ENCODE measurements at regions not wholly inside any gene's neighbourhood (a gene's known extent, or its start where the extent isn't known, plus 50 kb on each side); places are given as distances from the start of the nearest gene placed in this dataset.

GRCh38 chrX:140355922-140356321 lies 148.9 kb downstream of the SOX3 start (continued):
- no peak for TF ChIP-seq ZBTB33 (IDR thresholded peaks at IDR 0.05)
- TF ChIP-seq GABPA (IDR thresholded peaks at IDR 0.05 in 1 of 2, conservative IDR thresholded peaks at IDR 0.05 in 1 of 2): no peak
- no peak for TF ChIP-seq ATF3 (IDR thresholded peaks at IDR 0.05)

- no peak overlapping the region for H3K9ac ChIP-seq (ENCODE audit: low read depth in 1 of 2, low read length in 2 of 2)
- no peak for DNase-seq (ENCODE audit: low spot score)
- H3K36me3 ChIP-seq (ENCODE audit: control insufficient read depth in 4 of 4, insufficient read depth in 3 of 4, low read depth in 1 of 4, low read length in 3 of 4): no peaks in the 10 kb centered on the region
- no peaks in the 10 kb centered on the region for H3K27me3 ChIP-seq (ENCODE audit: control insufficient read depth in 4 of 4, insufficient read depth in 4 of 4, low read length in 3 of 4)
- TF ChIP-seq YY1 (IDR thresholded peaks at IDR 0.05) (no peak), RXRA (IDR thresholded peaks at IDR 0.05) (no peak), SP1 (IDR thresholded peaks at IDR 0.05) (no peak), HNF4G (IDR thresholded peaks at IDR 0.05) (no peak), RAD21 (IDR thresholded peaks at IDR 0.05) (no peak), HNF4A (conservative IDR thresholded peaks at IDR 0.05) (no peak), TAF1 (conservative IDR thresholded peaks at IDR 0.05) (no peak), ATF3 (IDR thresholded peaks at IDR 0.05) (no peak), MAX (IDR thresholded peaks at IDR 0.05) (no peak), EGR1 (IDR thresholded peaks at IDR 0.05; ENCODE audit: low read depth in 2 of 2) (no peak), GABPA (IDR thresholded peaks at IDR 0.05 in 1 of 2, conservative IDR thresholded peaks at IDR 0.05 in 1 of 2) (no peak), CTCF (IDR thresholded peaks at IDR 0.05; ENCODE audit: low read depth, low read length, missing input control) (no peak), REST (IDR thresholded peaks at IDR 0.05) (no peak), FOXA2 (IDR thresholded peaks at IDR 0.05) (no peak), ZBTB33 (IDR thresholded peaks at IDR 0.05) (no peak), FOXA1 (IDR thresholded peaks at IDR 0.05) (no peak), JUND (IDR thresholded peaks at IDR 0.05) (no peak), NR2F2 (IDR thresholded peaks at IDR 0.05) (no peak)
- no peaks in the 10 kb centered on the region for H3K9me3 ChIP-seq (ENCODE audit: control insufficient read depth in 4 of 4, low read length in 3 of 4)
- 80% methylated on average over 6 of the region's 6 CpGs for WGBS
- H3K27ac ChIP-seq (ENCODE audit: low read depth in 1 of 2, low read length in 2 of 2): no peak overlapping the region
- H3K4me3 ChIP-seq (ENCODE audit: low read depth in 1 of 3, low read length in 3 of 3): no peak overlapping the region
- H3K4me1 ChIP-seq (ENCODE audit: control insufficient read depth in 4 of 4, insufficient read depth in 4 of 4, low read length in 3 of 4): no peaks in the 10 kb centered on the region
Measured at GRCh38 chrX:140355429-140355828, 149.4 kb downstream of the SOX3 start.
